ENCODE measurements at regions not wholly inside any gene's neighbourhood (a gene's known extent, or its start where the extent isn't known, plus 50 kb on each side); places are given as distances from the start of the nearest gene placed in this dataset.

GRCh38 chr19:27753622-27754021, 1459.3 kb downstream of the UQCRFS1 start:
- no peak for DNase-seq (ENCODE audit: low read depth in 2 of 2)

DNA sequence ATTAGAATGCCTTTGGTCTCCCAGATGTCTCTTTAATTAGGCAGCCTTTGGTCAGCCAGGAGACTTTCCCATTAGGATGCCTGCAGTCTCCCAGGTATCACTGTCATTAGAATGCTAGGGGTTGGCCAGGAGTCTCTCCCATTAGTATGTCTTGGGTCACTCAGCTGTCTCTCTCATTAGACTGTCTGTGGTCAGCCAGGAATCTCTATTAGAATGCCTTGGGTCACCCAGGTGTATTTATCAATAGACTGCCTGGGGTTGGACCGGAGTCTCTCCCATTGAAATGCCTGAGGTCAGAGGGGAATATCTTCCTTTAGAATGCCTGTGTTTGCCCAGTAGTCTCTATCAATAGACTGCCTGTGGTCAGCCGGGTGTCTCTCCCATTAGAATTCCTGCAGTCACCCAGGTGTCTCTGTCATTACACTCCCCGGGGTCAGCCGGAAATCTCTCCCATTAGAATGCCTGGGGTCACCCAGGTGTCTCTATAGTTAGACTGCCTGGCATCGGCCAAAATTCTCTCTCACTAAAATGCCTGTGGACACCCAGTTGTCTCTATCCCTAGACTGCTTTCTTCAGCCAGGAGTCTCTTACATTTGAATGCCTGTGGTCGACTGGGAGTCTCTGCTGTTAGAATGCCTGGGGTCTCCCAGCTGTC, 1460.3 kb downstream of the UQCRFS1 start:
- no peak for DNase-seq (ENCODE audit: low read depth in 2 of 2)

GRCh38 chr19:27751044-27751391, 1461.9 kb downstream of the UQCRFS1 start:
- DNase-seq (ENCODE audit: low read depth in 2 of 2), result no peak

- DNase-seq (ENCODE audit: low read depth in 2 of 2), result no peak
These were observed 1462.4 kb downstream of the UQCRFS1 start for GRCh38 chr19:27750391-27751043.

DNA sequence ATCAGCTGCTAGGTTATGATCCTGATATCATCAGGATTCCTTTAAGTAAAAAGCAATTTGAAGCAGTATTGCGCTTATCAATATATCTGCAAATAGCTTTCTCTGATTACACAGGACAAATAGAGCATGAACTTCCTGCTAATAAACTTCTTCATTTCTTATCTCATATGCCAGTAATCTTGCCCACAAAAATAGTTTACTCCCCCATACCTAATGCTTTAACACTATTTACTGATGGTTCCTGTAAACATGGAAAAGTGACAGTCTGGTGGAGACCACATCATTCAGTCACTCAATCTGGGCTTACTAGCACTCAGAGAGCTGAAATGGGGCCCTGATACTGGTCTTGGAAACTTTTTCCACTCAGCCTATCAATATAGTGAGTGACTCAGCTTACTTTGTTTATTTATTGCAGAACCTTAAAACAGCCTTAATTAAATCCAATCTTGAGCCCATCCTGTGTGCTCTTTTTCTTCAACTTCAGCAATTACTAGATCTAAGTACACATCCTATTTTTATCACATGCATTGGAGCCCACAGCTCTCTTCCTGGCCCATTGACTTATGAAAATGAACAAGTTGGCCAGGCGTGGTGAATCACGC, 1464.3 kb downstream of the UQCRFS1 start:
- DNase-seq (ENCODE audit: low read depth in 2 of 2), result no peak

DNA sequence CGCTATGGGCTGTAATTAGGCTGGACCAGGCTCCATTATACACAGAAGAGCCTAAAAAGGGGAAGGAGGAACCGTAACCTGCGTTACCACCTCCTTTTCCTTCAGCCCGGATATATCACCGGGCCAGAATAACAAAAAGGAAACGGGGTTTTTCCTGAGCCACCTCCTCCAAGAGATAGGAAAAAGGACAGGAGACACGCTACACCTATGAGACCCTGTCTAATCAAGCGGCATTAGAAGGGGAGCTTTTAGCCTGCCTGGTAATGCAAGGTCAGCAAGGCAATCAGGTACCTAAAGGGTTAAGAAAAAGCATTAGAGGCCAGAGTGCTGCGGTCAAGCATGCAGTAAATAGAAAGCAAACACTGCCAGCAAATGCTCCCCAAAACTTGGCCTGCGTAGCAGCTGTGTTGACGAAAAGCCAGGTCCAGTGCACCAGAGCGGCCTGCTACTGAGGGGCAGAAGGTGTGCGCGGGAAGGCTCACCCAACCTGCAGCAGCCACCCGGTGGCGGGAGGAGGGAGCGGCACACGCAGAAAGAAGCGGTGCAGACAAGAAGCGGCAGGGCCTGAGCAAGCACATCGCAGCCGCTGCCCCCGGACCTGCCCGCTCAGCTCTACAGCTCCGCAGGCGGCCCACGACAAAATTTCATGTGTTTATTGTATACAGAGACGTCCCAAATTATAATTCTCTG, 1466.1 kb downstream of the UQCRFS1 start:
- no peak for DNase-seq (ENCODE audit: low read depth in 2 of 2)

DNA sequence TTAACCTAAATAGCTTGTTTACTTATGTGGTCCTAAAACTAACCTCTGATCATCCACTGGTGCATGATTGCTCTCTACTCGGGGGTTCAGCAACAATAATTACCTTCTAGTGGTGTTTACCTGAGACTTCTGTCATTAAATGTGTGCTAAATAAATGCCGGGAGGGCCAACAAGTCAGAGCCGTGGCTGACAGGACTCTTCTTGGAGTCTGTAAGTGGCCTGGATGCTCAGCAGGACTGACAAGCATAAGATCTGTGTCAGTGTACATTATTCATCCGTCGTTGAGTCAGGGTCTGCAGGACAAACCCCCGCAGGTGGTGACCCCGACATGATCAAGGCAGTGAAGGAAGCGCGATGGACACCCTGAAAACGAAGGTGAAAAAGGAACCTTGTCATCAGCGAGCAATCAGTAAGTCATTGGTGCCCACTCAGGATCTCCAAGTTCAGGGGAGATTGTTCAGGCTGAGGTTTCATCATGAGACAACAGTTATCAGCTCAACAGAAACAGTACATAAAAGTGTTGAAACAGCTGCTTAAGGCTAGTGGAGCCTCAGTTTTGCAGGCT, 1466.9 kb downstream of the UQCRFS1 start:
- DNase-seq (ENCODE audit: low read depth in 2 of 2), result no peak

- no peak for DNase-seq (ENCODE audit: low read depth in 2 of 2)
These were observed 1467.8 kb downstream of the UQCRFS1 start for GRCh38 chr19:27744926-27745768.

DNA sequence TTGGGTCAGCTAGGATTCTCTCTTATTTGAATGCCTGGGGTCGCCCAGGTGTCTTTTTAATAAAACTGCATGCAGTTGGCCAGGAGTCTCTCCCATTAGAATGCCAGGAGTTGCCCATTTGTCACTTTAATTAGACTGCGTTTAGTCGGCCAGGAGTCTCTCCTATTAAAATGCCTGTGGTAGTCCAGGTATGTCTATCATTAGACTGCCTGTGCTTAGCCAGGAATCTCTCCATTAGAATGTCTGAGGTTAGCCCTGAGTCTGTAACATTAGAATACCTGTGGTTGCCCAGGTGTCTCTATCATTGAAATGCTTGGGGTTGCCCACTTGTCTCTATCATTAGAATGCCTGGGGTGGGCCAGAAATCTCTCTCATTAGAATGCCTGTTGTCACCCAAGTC, 1470.9 kb downstream of the UQCRFS1 start:
- no peak for DNase-seq (ENCODE audit: low read depth in 2 of 2)

- DNase-seq (ENCODE audit: low read depth in 2 of 2), result no peak
These were observed 1471.7 kb downstream of the UQCRFS1 start for GRCh38 chr19:27741236-27741635.

- DNase-seq (ENCODE audit: low read depth in 2 of 2), result no peak
These were observed 1472.6 kb downstream of the UQCRFS1 start for GRCh38 chr19:27740396-27740795.

DNA sequence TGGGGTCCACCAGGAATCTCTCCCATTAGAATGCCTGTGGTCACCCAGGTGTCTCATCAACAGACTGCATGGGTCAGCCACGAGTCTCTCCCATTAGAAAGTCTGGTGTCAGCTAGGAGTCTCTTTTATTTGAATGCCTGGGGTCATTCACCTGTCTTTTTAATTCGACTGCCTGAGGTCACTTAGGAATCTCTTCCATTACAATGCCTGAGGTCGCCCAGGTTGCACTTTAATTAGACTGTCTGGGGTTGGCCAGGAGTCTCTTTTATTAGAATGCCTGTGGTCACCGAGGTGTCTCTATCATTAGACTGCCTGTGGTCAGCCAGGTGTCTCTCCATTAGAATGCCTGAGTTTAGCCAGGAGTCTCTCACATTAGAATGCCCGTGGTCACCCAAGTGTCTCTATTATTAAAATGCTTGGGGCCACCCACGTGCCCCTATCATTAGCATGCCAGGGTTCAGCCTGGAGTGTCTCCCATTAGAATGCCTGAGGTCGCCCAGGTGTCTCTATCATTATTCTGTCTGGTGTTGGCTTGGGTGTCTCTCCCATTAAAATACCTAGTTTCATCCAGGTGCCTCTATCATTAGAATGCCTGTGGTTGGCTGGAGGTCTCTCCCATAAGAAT, 1474.3 kb downstream of the UQCRFS1 start:
- DNase-seq (ENCODE audit: low read depth in 2 of 2), result no peak

DNA sequence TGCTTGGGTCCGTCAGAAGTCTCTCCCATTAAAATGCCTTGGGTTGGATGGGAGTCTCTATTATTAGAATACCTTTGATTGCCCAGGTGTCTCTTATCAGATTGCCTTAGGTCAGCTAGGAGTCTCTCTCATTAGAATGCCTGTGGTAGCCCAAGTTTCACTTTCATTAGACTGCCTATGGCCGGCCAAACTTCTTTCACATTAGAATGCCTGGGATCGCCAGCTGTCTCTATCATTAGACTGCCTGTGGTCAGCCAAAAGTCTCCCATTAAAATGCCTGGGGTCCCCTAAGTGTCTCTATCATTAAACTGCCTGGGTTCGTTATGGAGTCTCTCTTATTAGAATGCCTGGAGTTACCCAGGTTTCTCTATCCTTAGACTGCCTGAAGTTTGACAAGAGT, 1476.7 kb downstream of the UQCRFS1 start:
- DNase-seq (ENCODE audit: low read depth in 2 of 2), result no peak

- DNase-seq (ENCODE audit: low read depth in 2 of 2), result no peak
These were observed 1477.6 kb downstream of the UQCRFS1 start for GRCh38 chr19:27735314-27735713.

- DNase-seq (ENCODE audit: low read depth in 2 of 2), result no peak
These were observed 1478.3 kb downstream of the UQCRFS1 start for GRCh38 chr19:27734496-27735220.

DNA sequence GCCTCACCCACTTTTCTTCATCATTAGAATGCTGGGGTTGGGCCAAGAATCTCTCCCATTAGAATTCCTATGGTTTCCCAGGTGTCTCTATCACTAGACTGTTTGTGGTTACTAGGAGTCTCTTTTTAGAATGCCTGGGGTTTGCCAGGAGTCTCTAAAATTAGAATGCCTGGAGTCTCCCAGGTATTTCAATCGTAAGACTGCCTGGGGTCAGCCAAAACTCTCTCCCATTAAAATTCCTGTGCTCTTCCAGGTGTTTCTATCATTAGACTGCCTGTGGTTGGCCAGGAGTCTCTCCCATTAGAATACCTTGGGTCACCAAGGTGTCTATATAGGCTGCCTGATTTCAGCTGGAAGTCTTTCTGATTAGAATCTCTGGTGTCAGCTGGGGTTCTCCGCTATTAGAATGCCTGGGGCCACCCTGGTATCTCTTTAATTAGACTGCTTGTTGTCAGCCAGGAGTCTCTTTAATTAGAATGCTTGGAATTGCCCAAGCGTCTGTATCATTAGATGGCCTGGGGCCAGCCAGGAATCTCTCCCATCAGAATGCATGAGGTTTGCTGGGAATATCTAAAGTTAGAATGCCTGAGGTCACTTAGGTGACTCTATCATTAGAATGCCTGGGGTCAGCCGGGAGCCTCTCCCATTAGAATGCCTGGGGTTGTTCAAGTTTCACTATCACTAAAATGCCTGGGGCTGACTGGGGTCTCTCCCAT, 1479.2 kb downstream of the UQCRFS1 start:
- DNase-seq (ENCODE audit: low read depth in 2 of 2), result no peak

DNA sequence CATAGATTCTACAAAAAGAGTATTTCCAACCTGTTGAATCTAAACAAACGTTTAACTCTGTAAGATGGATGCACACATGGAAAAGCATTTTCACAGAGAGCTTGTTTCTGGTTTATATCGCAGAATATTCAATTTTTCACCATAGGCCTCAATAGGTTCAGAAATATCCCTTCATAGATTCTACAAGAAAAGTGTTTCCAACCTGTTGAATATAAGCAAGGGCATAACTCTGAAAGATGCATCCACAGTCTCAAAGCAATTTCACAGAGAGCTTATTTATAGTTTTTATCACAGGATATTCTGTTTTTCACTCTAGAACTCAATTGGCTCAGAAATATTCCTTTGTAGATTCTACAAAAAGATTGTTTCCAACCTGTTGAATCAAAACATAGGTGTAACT, 1483.6 kb downstream of the UQCRFS1 start:
- no peak for DNase-seq (ENCODE audit: low read depth in 2 of 2)

- no peak for DNase-seq (ENCODE audit: low read depth in 2 of 2)
These were observed 1490.3 kb downstream of the UQCRFS1 start for GRCh38 chr19:27722625-27723024.

- no peak for DNase-seq (ENCODE audit: low read depth in 2 of 2)
These were observed 1492.8 kb downstream of the UQCRFS1 start for GRCh38 chr19:27720155-27720554.

GRCh38 chr19:27719034-27719433, 1493.9 kb downstream of the UQCRFS1 start:
- no peak for DNase-seq (ENCODE audit: low read depth in 2 of 2)

All from activated CD4-positive, alpha-beta T cell treated with anti-CD3 and anti-CD28 coated beads for 24 hours (primary cell).